Epithelial cell of esophagus (primary cell): ENCODE measurements at regions not wholly inside any gene's neighbourhood (a gene's known extent, or its start where the extent isn't known, plus 50 kb on each side); places are given as distances from the start of the nearest gene placed in this dataset.
"Not testable (repeated sequence)": the region's sequence is repeated elsewhere in the genome, so short reads cannot be mapped to it uniquely, and the experiment has no call there.

Experiments used
- DNase-seq: peaks from one replicate; pipeline ENCODE4 v3.0.0; 2010; ENCODE audit warnings: low read depth
- H3K4me3 ChIP-seq: 2 replicates; pipeline ENCODE4 v1.5.1; 2011; ENCODE audit warnings: mild to moderate bottlenecking, low read length, control low read depth
- CTCF ChIP-seq: IDR thresholded peaks from 2 replicates; pipeline ENCODE4 v1.5.1; 2011; ENCODE audit warnings: low read depth, mild to moderate bottlenecking, low read length, control low read depth, inconsistent platforms; ENCODE audit not compliant: insufficient read depth; ENCODE audit errors: missing control alignments

- DNase-seq, result no peak
- no peak for TF ChIP-seq CTCF
- H3K4me3 ChIP-seq, result no peak overlapping the region
Observed at GRCh38 chr1:148379697-148380096, 103.4 kb downstream of the PPIAL4G start.

DNA sequence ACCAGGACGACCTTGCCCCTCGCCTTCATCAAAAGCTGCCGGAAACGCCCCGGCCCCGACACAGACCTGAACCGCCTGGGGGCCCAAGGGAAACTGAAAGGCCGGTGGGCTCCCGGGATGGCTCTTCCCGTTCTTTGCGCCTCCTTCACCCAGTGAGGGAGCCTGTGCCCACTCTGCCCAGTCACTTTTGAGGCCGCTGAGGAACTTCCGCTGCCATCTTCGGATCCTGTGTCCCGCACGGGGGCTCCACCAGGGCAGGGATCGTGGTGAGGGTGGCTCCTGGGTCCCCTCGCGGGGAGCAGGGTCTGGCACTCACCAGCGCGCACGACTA, 104.0 kb downstream of the PPIAL4G start:
- H3K4me3 ChIP-seq, result no peak overlapping the region
- DNase-seq, result no peak
- TF ChIP-seq CTCF, result no peak

- H3K4me3 ChIP-seq, DNase-seq: not testable (repeated sequence)
Observed at GRCh38 chr1:148377992-148378391, 105.1 kb downstream of the PPIAL4G start.

DNA sequence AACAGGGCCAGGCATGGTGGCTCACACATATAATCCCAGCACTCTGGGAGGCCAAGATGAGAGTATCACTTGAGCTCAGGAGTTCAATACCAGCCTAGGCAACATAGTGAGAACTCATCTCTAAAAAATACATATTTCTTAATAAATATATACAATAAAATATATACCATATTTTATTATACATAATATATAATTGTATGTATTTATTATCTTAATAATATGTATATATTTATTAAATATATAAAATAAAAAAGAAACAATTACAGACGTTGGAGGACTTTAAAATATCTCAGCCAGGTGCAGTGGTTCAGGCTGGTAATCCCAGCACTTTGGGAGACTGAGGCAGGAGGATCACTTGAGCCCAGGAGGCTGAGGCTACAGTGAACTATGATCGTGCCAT, 106.1 kb downstream of the PPIAL4G start:
- not testable (repeated sequence) for H3K4me3 ChIP-seq, DNase-seq

- no peak for TF ChIP-seq CTCF
- DNase-seq, result no peak
Observed at GRCh38 chr1:148374101-148374500, 109.0 kb downstream of the PPIAL4G start.

DNA sequence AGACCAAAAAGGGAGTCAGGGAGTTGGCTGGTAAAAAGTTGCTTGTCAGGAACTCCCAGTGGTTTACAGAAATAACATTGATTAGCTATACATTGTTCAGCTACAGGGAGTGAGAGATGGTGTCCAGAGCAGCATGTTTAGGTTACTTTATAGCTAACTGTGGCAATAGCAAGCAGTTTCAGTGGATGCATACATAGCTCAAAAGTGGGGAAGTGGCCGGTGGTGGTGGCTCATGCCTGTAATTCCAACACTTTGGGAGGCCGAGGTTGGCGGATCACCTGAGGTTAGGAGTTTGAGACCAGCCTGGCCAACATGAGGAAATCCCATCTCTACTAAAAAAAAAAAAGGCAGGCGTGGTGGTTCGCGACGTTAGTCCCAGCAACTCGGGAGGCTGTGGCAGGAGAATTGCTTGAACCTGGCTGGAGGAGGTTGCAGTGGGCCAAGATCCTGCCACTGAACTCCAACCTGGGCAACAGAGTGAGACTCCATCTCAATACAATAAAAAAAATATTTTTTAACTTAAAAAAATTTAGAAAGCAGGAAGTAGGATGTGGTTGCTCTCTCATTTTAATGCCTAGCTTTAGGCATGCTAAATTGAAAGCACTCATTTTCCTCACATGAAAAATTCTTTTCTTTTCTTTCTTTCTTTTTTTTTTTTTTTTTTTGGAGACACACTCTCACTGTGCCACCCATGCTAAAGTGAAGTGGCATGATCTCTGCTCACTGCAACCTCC, 109.7 kb downstream of the PPIAL4G start:
- no peak for DNase-seq
- TF ChIP-seq CTCF, result no peak
- H3K4me3 ChIP-seq, result no peak overlapping the region

More at GRCh38 chr1:148374101-148374500, 109.0 kb downstream of the PPIAL4G start:
- no peak overlapping the region for H3K4me3 ChIP-seq

DNA sequence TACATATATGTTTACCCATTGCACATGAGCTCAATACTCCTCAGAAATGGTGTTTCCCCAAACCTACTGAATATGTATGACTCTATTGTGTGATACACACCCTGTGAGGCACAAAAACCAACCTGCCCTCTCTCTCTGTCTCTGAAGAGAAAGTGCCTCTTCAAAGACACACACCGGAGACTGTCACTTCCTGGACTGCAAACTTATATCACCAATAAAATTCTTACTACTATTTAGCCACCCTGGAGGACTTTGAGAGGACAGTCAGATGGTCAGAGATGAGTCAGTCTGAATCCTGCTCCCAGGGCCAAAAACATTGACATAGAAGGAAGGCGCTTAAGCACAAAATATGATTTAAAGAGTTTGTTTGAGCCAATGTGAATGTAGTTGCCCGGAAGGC, 110.4 kb downstream of the PPIAL4G start:
- TF ChIP-seq CTCF, result no peak
- no peak overlapping the region for H3K4me3 ChIP-seq
- peak; percentile 43 for DNase-seq

GRCh38 chr1:148372051-148372726, 110.9 kb downstream of the PPIAL4G start:
- H3K4me3 ChIP-seq, result not testable (repeated sequence)
- DNase-seq, result peak; percentile 68
